HL-60 (cell line): ENCODE measurements at regions not wholly inside any gene's neighbourhood (a gene's known extent, or its start where the extent isn't known, plus 50 kb on each side); places are given as distances from the start of the nearest gene placed in this dataset.

Experiments used
- POLR2AphosphoS5 ChIP-seq: IDR thresholded peaks from 2 replicates; pipeline ENCODE4 v1.6.1; 2012; ENCODE audit warnings: low read depth
- TF ChIP-seq, protein P1 (sequence below): IDR thresholded peaks from one replicate; pipeline ENCODE4 v1.5.1; 2011; ENCODE audit warnings: low read length, control low read depth, inconsistent platforms; ENCODE audit not compliant: insufficient read depth

DNA sequence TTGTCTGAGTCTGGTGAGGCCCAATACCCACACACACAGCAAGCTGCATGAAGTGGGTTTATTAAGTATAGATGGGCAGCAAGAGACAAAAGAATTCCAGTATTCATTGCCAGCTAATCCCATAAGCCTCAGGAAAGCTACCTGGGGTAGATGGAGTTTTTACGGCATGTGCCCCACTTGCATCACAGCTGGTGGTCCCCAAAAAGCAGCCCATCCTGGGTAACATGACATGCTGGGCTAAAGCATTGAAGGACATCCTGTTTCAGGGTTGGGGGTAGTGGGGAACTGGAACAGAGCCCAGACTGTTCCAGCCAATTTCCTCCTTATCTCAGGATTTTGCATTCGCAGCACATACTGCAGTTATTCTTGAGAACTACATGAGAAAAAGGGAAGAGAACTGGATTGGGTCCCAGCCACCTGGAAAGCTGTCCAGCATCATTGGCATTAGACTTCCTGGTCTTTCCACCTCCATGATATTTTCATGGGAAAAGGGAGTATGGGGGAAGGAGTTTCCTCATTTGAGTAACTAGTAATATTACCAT is 240.1 kb upstream of the MMADHC start:
- TF ChIP-seq, protein P1, sequence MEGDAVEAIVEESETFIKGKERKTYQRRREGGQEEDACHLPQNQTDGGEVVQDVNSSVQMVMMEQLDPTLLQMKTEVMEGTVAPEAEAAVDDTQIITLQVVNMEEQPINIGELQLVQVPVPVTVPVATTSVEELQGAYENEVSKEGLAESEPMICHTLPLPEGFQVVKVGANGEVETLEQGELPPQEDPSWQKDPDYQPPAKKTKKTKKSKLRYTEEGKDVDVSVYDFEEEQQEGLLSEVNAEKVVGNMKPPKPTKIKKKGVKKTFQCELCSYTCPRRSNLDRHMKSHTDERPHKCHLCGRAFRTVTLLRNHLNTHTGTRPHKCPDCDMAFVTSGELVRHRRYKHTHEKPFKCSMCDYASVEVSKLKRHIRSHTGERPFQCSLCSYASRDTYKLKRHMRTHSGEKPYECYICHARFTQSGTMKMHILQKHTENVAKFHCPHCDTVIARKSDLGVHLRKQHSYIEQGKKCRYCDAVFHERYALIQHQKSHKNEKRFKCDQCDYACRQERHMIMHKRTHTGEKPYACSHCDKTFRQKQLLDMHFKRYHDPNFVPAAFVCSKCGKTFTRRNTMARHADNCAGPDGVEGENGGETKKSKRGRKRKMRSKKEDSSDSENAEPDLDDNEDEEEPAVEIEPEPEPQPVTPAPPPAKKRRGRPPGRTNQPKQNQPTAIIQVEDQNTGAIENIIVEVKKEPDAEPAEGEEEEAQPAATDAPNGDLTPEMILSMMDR = no peak
- TF ChIP-seq POLR2AphosphoS5 = no peak
